Stimulated activated naive CD8-positive, alpha-beta T cell treated with anti-CD3 and anti-CD28 coated beads, Interleukin-15, Interleukin-2, amounts not matched to agents 100 ng/mL and 50 ng/mL, for 24 hours (primary cell): ENCODE measurements at regions not wholly inside any gene's neighbourhood (a gene's known extent, or its start where the extent isn't known, plus 50 kb on each side); places are given as distances from the start of the nearest gene placed in this dataset.

ENCODE experiments used
- H3K27ac Mint-ChIP-seq: one replicate; pipeline ENCODE4 v1.8.0; 2021; ENCODE audit warnings: mild to moderate bottlenecking, mixed read lengths
- H3K27me3 Mint-ChIP-seq: one replicate; pipeline ENCODE4 v1.8.0; 2021; ENCODE audit warnings: mixed read lengths
- H3K36me3 Mint-ChIP-seq: one replicate; pipeline ENCODE4 v1.8.0; 2021; ENCODE audit warnings: low read depth, mixed read lengths
- H3K4me1 Mint-ChIP-seq: one replicate; pipeline ENCODE4 v1.8.0; 2021; ENCODE audit warnings: low read depth, mixed read lengths
- H3K4me3 Mint-ChIP-seq: one replicate; pipeline ENCODE4 v1.8.0; 2021; ENCODE audit warnings: mild to moderate bottlenecking, mixed read lengths
- H3K9me3 Mint-ChIP-seq: one replicate; pipeline ENCODE4 v1.8.0; 2021; ENCODE audit warnings: mixed read lengths

DNA sequence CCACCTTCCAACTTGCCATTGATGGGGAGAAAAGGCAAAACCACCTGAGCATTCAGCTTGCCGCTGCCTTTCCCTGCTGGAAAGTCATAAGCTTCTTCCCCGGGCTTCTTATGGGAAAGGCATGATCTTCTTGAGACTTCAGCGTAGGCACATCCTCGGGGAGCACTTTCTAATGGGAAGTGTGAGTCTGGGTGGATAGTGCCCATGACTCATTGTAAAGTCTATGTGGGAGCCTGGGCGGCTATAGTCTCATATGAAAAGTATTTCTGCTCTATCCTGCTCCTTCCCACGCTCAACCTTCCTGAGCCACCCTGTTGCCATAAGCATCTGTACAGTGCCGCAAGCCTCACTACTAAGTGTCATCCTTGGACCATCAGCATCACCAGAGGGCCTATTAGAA, 309.9 kb upstream of the THBS1 start:
- H3K4me1 Mint-ChIP-seq: no peaks in the 10 kb centered on the region
- no peak overlapping the region for H3K27ac Mint-ChIP-seq
- no peak overlapping the region for H3K4me3 Mint-ChIP-seq
- no peaks in the 10 kb centered on the region for H3K36me3 Mint-ChIP-seq
- H3K27me3 Mint-ChIP-seq: peaks cover 14% of the 10 kb centered on the region
- H3K9me3 Mint-ChIP-seq: no peaks in the 10 kb centered on the region

DNA sequence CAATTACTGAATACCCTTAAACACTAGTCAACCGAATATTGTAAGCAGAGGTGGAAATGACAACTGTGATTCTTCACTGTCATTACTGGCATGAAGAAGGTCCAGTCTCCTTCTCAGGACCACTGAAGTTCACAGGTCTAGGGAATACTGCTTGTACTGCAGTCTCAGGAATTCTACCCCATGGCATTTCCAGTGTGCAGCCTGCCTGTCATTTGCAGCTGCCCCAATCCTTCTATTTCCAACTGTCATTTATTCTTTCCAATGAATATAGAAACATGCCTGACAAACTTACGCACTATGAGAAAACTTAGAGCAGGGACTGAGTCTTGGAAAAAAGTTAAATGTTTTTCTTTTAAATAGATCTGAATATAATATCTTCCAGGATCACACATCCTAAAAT, 308.0 kb upstream of the THBS1 start:
- no peak overlapping the region for H3K4me3 Mint-ChIP-seq
- no peak overlapping the region for H3K27ac Mint-ChIP-seq
- no peaks in the 10 kb centered on the region for H3K36me3 Mint-ChIP-seq
- peaks cover 18% of the 10 kb centered on the region for H3K27me3 Mint-ChIP-seq
- no peaks in the 10 kb centered on the region for H3K4me1 Mint-ChIP-seq
- H3K9me3 Mint-ChIP-seq: no peaks in the 10 kb centered on the region

DNA sequence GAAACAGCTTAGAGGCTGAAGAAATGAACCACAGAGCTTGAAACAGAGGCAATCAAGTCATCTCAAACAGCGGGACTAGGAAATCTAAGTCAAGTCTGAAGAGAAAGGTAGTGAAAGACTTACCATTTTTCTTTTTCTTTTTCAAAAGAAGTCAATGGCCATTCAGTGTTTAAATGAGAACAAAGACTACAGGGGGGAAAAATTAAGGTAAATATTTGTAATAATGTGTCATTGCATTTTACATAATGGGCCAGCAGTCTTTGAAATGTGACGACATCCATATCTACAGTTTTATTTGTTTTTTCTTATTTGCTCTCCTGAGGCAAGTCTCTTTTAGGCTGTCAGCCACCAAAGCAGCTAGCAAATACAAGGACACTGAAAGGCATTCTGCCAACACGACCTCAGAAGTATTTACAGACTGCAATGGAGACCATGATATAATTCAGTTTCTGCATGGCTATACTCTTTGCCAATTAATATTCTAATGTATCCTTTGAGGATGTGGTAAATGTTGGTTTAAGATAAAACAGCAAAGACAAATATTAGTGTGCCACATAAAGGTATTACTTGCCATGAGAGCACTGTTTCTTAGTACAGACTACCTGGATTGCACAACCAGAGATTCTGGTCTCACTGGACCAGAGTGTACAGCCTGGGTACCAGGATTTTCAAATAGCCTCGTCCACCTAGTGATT, 307.0 kb upstream of the THBS1 start:
- Mint-ChIP-seq H3K4me3 (no peak overlapping the region), H3K4me1 (no peaks in the 10 kb centered on the region), H3K9me3 (peaks cover 5% of the 10 kb centered on the region), H3K36me3 (no peaks in the 10 kb centered on the region), H3K27me3 (peaks cover 18% of the 10 kb centered on the region), H3K27ac (no peak overlapping the region)

DNA sequence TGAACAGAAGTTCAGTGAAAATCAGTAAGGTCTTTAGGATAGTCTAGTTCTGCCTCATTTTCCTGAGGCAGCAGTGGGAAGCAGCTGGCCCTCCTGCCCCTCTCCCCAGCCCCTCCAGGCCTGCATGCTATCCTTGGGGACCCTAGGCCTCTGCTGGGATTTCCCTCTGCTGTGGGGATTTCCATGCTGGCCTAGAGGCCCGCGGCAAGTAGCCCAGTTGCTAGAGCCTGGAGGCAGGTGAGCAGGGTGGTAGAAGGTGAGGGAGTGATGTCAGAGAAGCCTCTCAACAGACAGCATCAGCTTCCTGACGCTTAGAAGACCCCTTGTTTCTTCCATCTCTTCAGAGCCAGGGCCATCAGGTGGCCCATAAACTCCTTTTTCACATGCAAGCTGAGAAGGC, 305.8 kb upstream of the THBS1 start:
- Mint-ChIP-seq H3K36me3 (no peaks in the 10 kb centered on the region), H3K4me1 (no peaks in the 10 kb centered on the region), H3K4me3 (no peak overlapping the region), H3K9me3 (peaks cover 5% of the 10 kb centered on the region), H3K27me3 (peaks cover 16% of the 10 kb centered on the region), H3K27ac (no peak overlapping the region)

DNA sequence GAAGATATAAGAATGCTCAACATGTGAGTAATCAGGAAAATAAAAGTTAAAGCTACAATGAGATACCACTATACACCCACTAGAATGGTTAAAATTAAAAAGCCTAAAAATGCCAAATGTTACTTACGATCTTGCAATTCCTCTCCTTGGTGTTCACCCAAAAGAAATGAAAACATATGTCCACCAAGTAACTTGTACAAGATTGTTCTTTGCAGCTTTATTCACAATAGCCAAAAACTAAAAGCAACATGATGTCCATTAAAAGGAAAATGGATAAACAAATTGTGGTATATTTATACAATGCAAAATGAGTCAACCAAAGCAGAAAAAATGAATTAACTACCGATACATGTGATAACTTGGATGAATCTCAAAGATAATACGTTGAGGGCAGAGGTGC, 301.6 kb upstream of the THBS1 start:
- Mint-ChIP-seq H3K9me3 (peaks cover 5% of the 10 kb centered on the region), H3K27me3 (peaks cover 17% of the 10 kb centered on the region), H3K4me3 (no peak overlapping the region), H3K36me3 (no peaks in the 10 kb centered on the region), H3K27ac (no peak overlapping the region), H3K4me1 (no peaks in the 10 kb centered on the region)

DNA sequence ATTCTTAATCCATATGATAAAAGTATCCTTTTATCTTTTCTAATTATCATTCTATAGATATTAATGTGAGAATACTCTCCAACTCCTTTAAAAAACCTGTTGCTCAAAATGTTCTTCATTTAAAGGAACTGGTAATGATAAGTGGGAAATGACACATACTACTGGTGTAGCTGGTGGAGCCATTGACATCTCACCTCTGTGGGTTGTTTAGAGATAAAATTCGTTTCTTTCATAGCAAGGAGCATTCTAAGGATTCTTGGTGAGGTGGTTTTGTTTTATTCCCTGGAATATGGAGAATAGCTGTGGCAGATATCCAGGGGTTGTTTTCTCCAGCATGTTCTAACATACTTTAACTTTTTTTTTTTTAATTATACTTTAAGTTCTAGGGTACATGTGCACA, 299.8 kb upstream of the THBS1 start:
- Mint-ChIP-seq H3K4me3 (no peak overlapping the region), H3K36me3 (no peaks in the 10 kb centered on the region), H3K27me3 (peaks cover 22% of the 10 kb centered on the region), H3K9me3 (peaks cover 5% of the 10 kb centered on the region), H3K4me1 (no peaks in the 10 kb centered on the region), H3K27ac (no peak overlapping the region)

DNA sequence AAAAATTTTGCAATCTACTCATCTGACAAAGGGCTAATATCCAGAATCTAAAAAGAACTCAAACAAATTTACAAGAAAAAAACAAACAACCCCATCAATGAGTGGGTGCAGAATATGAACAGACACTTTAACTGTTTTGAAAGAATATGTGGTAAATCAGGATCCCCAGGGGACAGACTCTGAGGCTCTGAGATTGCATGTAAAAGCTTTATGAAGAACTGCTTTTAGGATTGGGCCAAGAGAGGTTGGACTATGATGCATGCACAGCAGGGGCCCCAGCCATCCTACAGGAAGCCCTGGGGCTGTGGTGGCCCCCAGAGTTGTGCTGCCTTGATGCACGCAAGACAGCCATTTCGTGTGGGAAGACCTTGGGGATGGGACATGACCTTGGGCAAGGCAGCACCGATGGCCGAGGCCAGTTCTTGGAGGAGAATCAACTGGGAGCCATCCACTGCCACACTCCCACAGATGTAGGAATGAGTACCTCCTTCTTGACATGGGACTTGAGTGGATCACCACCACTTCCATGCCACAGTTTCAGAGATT, 298.1 kb upstream of the THBS1 start:
- H3K4me1 Mint-ChIP-seq: no peaks in the 10 kb centered on the region
- peaks cover 5% of the 10 kb centered on the region for H3K9me3 Mint-ChIP-seq
- H3K27me3 Mint-ChIP-seq: peaks cover 32% of the 10 kb centered on the region
- no peak overlapping the region for H3K27ac Mint-ChIP-seq
- H3K4me3 Mint-ChIP-seq: no peak overlapping the region
- no peaks in the 10 kb centered on the region for H3K36me3 Mint-ChIP-seq

DNA sequence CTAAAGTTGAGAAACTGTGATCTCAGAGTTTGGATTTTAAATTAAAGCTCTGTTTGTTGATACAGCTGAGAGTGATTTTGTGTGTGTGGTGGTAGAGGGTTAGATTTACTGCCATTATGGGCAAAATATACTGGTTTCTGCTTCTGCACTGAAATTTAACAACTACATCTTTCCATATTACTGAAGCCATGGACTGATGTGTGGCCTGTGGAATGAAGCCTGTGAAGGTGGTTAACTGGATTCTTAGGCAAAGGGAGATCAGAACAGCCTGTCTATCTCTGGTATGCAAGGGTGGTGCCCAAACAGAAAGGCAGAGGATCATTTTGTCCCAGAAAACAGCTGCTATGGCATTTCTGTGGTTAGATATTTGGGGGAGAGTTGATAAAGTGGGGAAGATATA, 297.3 kb upstream of the THBS1 start:
- Mint-ChIP-seq H3K27ac (no peak overlapping the region), H3K4me1 (no peaks in the 10 kb centered on the region), H3K9me3 (peaks cover 2% of the 10 kb centered on the region), H3K4me3 (no peak overlapping the region), H3K27me3 (peaks cover 34% of the 10 kb centered on the region), H3K36me3 (no peaks in the 10 kb centered on the region)

DNA sequence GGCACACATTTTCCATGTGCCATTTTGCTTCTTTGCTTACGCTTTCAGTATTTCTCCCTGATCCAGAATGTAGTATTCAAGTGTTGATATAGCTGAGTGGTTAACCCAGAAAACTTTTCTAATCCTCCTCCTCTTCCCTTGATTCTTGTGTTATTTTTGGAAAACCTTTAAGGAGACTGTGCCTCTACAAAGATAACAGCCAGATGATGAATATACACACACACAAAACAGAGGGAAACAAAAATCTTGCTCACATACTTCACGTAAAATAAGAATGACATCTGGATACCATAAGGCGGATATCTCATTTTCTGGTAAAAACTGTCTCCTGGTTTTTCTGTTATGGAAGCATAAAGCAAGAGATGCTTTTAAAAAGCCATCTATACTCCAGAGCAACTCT, 295.8 kb upstream of the THBS1 start:
- peaks cover 36% of the 10 kb centered on the region for H3K27me3 Mint-ChIP-seq
- H3K27ac Mint-ChIP-seq: no peak overlapping the region
- H3K4me3 Mint-ChIP-seq: no peak overlapping the region
- H3K4me1 Mint-ChIP-seq: no peaks in the 10 kb centered on the region
- H3K36me3 Mint-ChIP-seq: no peaks in the 10 kb centered on the region
- H3K9me3 Mint-ChIP-seq: no peaks in the 10 kb centered on the region

DNA sequence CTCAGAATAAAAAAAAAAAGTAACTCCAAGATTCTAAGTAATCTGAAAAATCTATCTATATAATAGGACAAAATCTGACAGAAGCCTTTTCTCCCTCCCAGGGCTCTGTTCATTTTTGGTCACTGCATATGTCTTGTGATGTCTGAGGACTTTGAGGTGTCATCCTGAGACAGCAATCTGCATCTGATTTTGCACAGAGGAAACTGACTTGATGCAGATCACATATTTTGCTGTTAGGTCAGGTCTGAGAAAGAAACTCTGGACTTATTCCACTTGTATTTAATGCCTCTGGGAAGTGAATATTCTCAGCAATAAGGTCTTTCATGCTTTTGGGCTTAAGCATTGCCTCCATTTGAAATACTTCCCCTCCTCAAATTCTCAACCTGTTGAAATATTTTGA, 295.2 kb upstream of the THBS1 start:
- no peaks in the 10 kb centered on the region for H3K4me1 Mint-ChIP-seq
- H3K4me3 Mint-ChIP-seq: no peak overlapping the region
- no peaks in the 10 kb centered on the region for H3K36me3 Mint-ChIP-seq
- H3K9me3 Mint-ChIP-seq: no peaks in the 10 kb centered on the region
- H3K27me3 Mint-ChIP-seq: peaks cover 36% of the 10 kb centered on the region
- no peak overlapping the region for H3K27ac Mint-ChIP-seq

DNA sequence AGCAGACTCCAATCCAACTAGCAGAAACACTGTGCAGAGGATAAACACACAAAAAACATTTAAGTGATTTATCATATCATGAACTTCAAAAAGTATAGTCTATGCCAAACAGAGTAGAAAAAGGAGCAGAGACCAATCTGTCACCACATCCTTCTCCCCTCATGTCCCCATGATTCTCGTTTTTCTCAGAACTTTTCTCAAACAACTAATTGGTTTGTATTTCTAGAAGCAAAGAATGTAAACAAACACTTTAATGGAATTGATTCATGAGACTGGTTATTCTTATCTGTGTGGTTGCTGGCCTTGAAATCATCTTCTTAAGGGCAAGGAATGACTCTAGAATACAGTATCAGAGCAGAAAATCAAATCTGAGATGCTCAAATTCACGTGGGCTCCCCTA, 294.2 kb upstream of the THBS1 start:
- Mint-ChIP-seq H3K4me3 (no peak overlapping the region), H3K36me3 (no peaks in the 10 kb centered on the region), H3K27me3 (peaks cover 36% of the 10 kb centered on the region), H3K27ac (no peak overlapping the region), H3K4me1 (no peaks in the 10 kb centered on the region), H3K9me3 (peaks cover under 1% of the 10 kb centered on the region)

DNA sequence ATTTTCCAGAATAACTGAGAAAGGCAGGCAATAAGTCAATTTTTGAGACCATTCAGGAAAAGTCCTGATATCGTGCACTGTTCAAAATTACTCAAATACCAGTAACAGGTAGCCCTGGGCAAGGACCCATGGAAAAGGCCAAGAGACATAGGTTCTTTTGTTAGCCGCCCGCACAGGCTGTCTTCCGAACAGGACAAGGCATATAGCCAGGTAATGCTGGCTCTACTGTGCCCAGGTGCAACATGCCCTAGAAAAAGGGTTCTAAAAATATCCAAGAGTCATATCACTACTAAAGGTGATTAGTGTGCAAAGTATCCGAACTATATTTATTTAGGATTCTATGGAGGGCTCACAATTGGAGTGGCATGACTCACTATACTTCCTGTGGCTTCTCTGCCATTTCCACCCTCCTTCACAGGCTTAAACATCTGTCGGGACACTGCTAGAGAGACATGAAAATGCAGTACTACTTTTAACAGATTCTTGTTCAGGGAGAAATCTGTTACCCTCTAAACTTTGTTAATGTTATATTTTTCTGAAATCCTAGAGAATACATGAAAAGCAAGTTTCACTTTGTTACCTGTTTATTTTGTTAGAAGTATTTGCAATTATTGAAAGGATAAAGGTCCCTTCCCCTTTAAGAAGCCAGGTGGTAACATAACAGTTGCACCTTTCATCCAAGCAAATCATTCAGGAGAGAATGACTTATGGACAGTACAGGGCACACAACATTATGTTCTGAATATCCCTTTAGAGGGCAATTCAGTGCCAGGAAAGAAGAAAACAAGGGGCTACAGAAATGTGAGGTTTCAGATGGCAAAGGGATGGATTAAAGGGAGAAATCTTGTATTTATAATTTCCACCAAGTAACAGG, 293.3 kb upstream of the THBS1 start:
- H3K9me3 Mint-ChIP-seq: peaks cover 3% of the 10 kb centered on the region
- H3K27ac Mint-ChIP-seq: no peak overlapping the region
- H3K27me3 Mint-ChIP-seq: peaks cover 31% of the 10 kb centered on the region
- H3K36me3 Mint-ChIP-seq: no peaks in the 10 kb centered on the region
- no peaks in the 10 kb centered on the region for H3K4me1 Mint-ChIP-seq
- no peak overlapping the region for H3K4me3 Mint-ChIP-seq

DNA sequence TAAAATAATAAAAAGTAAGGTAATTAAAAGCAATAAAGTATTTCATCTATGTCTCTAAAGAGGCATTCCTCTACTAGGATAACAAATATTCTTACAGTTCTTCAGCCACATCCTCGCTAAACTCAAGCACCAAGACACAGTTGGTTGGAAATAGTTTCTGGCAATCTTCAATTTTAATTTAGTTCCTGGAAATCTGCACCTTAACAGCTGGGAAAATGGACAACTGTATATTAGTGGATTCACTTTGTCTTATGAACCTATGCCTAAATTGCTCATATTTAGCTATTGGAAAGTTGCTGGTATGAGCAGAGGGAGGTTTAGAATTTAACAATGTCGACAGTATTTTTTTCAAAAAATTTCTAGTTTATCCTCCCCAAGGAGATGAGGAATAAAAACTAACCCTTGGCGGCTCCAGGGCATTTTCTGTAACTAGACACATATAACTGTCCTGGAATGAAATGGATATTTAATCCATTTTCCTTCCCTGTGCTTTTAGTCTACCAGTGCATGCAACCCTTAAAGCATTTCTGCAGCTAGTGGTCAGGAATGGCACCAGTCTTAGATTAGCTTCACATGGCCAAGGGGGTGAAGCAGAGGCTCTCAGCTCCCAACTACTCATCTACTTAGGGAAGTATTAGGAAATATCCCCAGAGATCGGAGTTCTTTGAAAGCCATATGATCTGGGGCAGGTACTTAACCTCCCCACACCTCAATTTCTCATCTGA, 290.0 kb upstream of the THBS1 start:
- Mint-ChIP-seq H3K4me3 (no peak overlapping the region), H3K27me3 (peaks cover 39% of the 10 kb centered on the region), H3K27ac (no peak overlapping the region), H3K4me1 (no peaks in the 10 kb centered on the region), H3K36me3 (no peaks in the 10 kb centered on the region), H3K9me3 (peaks cover 3% of the 10 kb centered on the region)

DNA sequence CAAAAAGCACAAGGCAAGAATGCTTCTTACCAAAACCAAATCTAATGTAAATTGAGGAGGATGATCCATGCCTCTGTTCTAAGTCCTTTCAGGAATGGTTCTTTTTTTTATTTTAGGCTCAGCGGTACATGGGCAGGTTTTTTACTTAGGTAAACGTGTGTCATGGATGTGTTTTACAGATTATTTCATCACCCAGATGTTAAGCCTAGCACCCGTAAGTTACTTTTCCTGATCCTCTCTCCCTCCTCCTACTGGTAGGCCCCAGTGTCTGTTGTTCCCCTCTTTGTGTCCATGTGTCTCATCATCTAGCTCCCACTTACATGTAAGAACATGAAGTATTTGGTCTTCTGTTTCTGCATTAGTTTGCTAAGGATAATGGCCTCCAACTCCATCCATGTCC, 289.2 kb upstream of the THBS1 start:
- Mint-ChIP-seq H3K9me3 (peaks cover 3% of the 10 kb centered on the region), H3K27ac (no peak overlapping the region), H3K4me1 (no peaks in the 10 kb centered on the region), H3K27me3 (peaks cover 36% of the 10 kb centered on the region), H3K4me3 (no peak overlapping the region), H3K36me3 (no peaks in the 10 kb centered on the region)

DNA sequence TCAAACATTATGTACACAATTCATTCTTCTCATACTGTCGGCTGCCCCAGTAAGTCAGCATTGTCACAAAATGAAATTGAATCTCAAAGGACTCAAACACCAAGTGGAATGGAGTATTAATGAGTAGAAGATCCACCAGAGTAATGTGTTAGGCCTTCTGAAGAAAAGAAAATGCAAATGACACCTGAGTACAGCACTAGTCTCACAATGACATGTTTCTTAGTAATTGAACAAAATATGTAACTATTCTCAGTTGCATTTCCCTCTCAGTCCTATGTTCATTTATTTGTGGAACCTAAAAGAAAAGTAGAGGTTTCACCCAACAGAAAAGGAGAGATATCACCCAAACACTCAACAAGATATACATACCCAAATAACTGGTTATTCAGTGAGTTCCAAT, 283.9 kb upstream of the THBS1 start:
- H3K27me3 Mint-ChIP-seq: peaks cover 46% of the 10 kb centered on the region
- peaks cover under 1% of the 10 kb centered on the region for H3K9me3 Mint-ChIP-seq
- no peak overlapping the region for H3K27ac Mint-ChIP-seq
- H3K4me3 Mint-ChIP-seq: no peak overlapping the region
- no peaks in the 10 kb centered on the region for H3K36me3 Mint-ChIP-seq
- no peaks in the 10 kb centered on the region for H3K4me1 Mint-ChIP-seq
